Stomach (tissue), 4 donors: ENCODE measurements at regions not wholly inside any gene's neighbourhood (a gene's known extent, or its start where the extent isn't known, plus 50 kb on each side); places are given as distances from the start of the nearest gene placed in this dataset.

Experiments
- CTCF ChIP-seq, 7 experiments: fragments of 450-650 bp in 4 of 7; fragments of 200-600 bp in 3 of 7; sonication (generic) in 3 of 7; IDR thresholded peaks; one replicate each; pipeline ENCODE4 v1.5.1; 2016 to 2019; ENCODE audit warnings: antibody characterized with exemption in 7 of 7, control low read depth in 2 of 7, mild to moderate bottlenecking in 1 of 7
- POLR2A ChIP-seq, 4 donors: fragments of 450-650 bp; IDR thresholded peaks; one replicate each; pipeline ENCODE4 v1.6.1; 2016; ENCODE audit warnings: antibody characterized with exemption in 4 of 4, control low read depth in 2 of 4, mild to moderate bottlenecking in 1 of 4, moderate library complexity in 1 of 4
- POLR2AphosphoS5 ChIP-seq, 3 donors: sonication (generic); formaldehyde crosslinking; IDR thresholded peaks; one replicate each; pipeline ENCODE4 v1.6.1; 2016; ENCODE audit warnings: antibody characterized with exemption in 3 of 3

GRCh38 chr3:72120039-72120438, 335.1 kb upstream of the PROK2 start:
- no peak for TF ChIP-seq CTCF (IDR thresholded peaks at IDR 0.05)
- TF ChIP-seq POLR2A (IDR thresholded peaks at IDR 0.05): no peak
- no peak for TF ChIP-seq POLR2AphosphoS5 (IDR thresholded peaks at IDR 0.05)
